HUDEP-2 (cell line): ENCODE measurements at regions not wholly inside any gene's neighbourhood (a gene's known extent, or its start where the extent isn't known, plus 50 kb on each side); places are given as distances from the start of the nearest gene placed in this dataset.

Experiments
- DNase-seq, 76 experiments: peaks; one replicate each; lab custom pipeline; 2025; ENCODE audit not compliant: unreplicated experiment in 76 of 76; lab: John Stamatoyannopoulos, UW

- DNase-seq, result peak in 10 of 76 experiments; percentile 4 to 23 (median 10)
These were observed 91.1 kb upstream of the CLPB start for GRCh38 chr11:72525466-72525865.

GRCh38 chr11:72524711-72525110 is 90.4 kb upstream of the CLPB start:
- peak in 4 of 76 experiments; percentile 5 to 16 (median 9) for DNase-seq

GRCh38 chr11:72523991-72524390 is 89.7 kb upstream of the CLPB start:
- DNase-seq, result no peak

DNA sequence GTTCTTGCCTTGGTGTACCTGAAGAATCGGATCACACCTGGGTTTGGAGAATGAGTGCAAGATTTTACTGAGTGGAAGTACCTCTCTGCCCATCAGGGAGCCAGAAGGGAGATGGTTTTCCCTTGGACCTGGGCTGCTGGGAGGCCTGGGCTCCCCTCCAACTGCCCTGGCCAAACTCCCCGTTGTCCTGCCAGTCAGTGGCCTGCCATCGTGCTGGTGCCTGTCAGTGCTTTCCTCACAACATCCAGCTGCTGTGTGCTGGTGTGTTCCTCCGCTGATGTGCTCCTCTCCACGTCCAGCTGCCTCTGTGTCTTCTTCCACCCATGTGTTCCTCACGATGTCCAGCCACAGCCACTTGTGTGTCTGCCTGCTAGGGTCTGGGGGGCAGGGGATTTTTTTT is 87.9 kb upstream of the CLPB start:
- no peak for DNase-seq

- no peak for DNase-seq
These were observed 87.3 kb upstream of the CLPB start for GRCh38 chr11:72521664-72522063.

- no peak for DNase-seq
These were observed 86.5 kb upstream of the CLPB start for GRCh38 chr11:72520815-72521214.

GRCh38 chr11:72519882-72520281 is 85.6 kb upstream of the CLPB start:
- peak in 2 of 76 experiments; percentile 28 to 35 for DNase-seq

DNA sequence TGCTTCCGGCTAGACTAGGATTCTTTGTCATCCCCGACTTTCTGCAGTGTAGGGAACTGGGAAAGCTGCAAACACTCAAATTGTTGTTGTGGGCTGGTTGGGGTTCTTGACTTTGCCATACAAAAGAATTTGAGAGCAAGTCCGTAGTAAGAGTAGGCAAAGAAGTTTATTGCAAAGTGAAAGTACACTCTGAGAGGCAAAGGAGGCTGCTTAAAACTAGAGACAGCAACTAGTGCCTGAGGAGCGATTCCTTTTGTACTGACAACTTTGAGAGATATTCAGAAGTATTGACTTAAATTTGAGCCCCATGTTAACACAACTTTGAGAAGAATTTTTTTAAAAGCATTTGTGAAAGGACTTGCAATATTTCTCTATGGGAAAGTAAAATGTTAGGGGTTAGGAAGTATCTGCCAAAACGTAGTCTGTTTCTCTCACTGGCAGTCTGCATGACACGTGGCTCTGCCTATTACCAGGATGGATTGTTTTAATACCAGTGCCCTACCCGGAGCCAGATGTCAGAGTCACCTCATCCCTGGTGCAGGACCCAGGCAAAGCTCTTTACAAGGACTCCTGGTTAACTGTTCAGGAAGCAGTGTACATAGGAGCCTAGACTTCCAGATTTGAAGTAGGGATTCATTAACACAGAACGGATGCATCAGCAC is 85.0 kb upstream of the CLPB start:
- DNase-seq, result peak in 8 of 76 experiments; percentile 10 to 55 (median 20)

DNA sequence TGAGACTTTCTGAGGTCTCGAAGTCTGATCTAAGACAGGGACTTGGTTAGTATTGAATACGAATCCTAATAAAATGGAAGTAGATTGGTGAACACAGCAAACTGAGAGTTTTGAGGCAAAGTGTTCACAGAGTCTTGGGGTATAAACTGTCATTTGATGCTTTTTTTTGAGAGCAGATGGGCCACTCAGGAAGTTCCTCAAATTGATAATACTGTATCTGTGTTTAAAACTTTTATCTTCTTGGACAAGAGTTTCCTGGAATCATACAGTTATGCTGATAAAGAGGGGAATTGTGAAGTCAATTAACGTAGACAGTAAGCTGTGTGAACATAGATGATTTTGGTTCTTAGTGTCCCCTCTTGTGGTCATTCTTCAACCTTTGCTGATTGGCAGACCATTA is 80.0 kb upstream of the CLPB start:
- DNase-seq, result peak in 18 of 76 experiments; percentile 14 to 68 (median 36)

DNA sequence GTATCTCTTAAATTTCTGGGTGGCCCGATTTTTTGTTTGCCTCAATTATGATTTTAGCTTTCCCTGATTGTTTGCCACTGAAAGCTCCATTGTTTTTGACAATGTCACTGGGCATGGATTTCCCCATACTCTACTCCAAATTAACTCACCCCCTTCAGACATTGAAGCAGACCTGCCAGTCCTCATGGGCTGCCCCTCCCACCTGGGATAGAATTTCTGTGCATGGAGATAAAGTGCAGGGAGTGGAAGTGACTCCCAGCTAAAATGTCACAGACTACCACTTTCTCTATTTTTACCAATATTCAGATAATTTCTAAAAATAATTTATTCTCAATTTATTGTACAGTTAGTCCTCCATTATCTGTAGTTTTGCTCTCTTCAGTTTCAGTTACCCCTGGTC is 79.1 kb upstream of the CLPB start:
- peak in 10 of 76 experiments; percentile 7 to 35 (median 22) for DNase-seq

DNA sequence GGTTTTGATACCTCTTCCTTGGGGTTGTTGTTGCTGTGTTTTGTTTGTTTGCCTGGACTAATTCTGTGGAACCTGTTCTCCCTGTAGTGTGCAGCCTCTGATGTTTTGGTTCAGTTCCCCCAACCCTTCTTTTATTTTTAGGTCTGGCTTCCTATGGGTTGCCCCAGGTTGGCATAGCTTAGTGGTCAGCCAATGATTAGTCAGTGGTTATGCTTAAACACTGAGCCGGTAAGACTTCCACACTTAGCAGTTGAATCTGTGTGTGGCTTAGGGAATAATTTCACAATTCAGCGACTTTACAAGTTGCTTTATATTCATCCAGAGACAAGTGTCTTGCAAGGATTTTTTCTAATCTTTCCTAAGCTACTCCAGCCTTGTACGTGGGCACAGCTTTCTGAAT is 78.6 kb upstream of the CLPB start:
- DNase-seq, result no peak

DNA sequence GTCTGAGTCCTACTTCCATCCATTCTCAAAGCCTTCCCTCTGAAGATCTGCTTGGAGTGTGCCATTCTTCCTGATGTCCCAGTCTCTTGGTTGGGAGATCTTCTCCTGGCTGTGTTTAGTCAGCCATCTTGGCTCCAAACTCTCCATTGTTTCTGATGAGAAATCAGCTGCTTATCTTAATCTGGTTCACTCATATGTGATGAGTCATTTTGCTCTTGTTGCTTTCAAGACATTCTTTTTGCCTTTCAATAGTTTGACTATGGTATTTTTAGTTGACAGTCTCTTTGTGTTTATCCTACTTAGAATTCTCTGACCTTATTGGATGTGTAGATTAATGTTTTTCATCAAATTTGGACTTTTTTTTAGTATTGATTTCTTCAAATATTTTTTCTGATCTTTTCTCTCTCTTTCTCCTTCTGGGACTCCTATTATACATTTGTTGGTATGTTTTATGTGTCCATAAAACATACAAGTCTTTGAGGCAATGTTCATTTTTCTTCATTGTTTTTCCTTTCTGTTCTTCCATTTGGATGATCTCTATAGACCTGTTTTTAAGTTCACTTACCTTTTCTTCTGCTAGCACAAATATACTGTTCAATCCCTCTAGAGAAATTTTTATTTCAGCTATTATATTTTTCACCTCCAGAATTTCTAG is 77.2 kb upstream of the CLPB start:
- DNase-seq, result peak in 3 of 76 experiments; percentile 9 to 48 (median 23)

GRCh38 chr11:72507050-72507449 is 72.7 kb upstream of the CLPB start:
- no peak for DNase-seq

DNA sequence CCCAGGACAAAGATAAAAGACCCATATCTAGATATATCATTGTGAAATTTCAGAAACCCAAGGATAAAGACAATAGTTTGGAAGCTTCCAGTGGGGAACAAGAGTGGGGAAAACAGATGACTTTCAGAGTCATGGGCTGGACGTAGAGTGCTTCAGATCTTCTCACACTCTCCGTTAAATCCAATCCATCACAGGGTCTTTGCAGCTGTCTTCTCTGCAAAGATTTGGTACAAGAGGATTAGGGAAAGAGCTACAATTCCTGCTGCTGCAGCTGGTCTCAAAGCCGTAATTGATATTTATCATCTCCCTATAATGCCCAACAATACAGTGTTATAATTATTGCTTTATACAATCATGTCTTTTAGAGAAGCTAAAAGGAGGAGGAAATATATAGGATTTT is 63.4 kb upstream of the CLPB start:
- no peak for DNase-seq

DNA sequence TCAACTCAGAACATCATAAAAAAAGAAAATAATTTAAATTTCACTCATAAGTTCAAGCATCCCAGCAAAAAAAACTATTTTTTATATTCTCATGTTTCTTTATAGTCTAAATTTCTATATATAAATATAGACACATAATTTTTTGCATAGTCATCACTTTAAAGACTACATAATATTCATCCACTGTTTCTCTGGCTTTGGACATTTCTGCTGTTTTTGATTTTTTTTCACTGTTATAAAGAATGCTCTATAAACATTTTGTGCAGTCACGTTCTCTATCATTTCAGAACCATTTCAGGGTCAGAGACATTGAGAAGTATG is 59.7 kb upstream of the CLPB start:
- no peak for DNase-seq

- DNase-seq, result peak in 63 of 76 experiments; percentile 5 to 86 (median 48)
These were observed 59.2 kb upstream of the CLPB start for GRCh38 chr11:72493426-72494108.

GRCh38 chr11:72491001-72491400 is 56.7 kb upstream of the CLPB start:
- DNase-seq, result no peak
